T-helper 2 cell treated with Interferon-gamma antibody and Interleukin-4, amounts not matched to agents 100 ng/mL and 5 ng/mL, for 36 hours (primary cell): ENCODE measurements at regions not wholly inside any gene's neighbourhood (a gene's known extent, or its start where the extent isn't known, plus 50 kb on each side); places are given as distances from the start of the nearest gene placed in this dataset.
"Not testable (repeated sequence)": the region's sequence is repeated elsewhere in the genome, so short reads cannot be mapped to it uniquely, and the experiment has no call there.

Experiments
- intact Hi-C: fragments of 100-400 bp; cut with micrococcal nuclease; formaldehyde crosslinking; loops from one replicate; pipeline ENCODE4 v1.15.1; 2023

DNA sequence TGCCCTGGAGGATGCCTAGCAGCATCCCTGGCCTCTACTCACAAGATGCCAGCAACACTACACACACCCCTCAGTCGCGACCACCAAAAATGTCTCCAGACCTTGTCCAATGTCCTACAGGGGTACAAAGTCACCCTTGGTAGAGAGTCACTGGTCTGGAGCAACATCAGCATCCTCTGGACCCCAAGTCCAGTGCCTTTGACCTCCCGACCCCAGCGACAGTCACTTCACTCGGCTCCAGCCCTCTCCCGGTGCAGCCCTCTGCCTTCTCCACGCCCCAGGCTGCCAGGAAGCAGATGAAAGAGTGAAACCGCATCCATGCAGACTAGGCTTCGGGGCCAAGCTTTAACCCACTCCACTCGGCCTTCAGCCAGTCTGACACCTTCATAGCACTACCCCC lies 92.0 kb upstream of the SRSF6 start:
- intact Hi-C loops = no loop called here

DNA sequence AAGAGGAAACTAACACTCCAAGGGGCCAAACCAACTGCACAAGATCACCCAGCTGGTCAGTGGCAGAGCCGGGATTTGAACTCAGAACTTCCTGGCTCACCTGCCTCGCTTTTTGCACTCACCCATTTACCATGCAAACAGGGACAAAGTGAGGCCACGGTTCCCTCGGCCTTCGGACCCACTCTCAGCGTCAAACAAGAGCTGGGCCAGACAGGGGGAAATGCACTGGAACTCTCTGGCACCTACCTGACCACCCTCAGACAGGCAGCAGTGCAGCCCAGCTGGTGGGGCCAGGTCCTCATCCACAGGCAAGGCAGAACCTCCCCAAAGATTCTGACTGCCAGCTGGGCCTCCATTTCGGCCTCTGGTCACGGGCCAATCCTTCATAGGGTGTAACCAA lies 93.7 kb upstream of the SRSF6 start:
- intact Hi-C loops = no loop called here

DNA sequence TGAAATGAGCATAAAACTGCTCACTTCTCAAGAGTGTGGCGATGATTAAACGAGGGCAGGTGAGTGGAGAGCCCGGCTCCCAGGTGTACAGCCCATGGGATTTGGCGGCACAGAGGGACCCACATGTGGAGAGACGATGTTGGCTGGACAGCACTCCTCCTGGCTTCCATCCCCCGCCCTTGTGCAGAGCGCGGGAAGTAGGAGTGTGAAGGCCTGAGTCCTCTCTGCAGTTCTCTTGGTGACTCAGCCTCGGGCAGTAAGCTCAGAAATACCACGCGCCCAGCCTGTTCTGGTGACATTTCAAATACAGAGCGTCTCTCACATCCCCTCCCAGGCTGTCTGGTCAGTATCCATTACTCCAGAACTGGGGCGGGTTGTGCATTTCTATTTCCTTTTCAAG lies 94.2 kb upstream of the SRSF6 start:
- intact Hi-C loops = no loop called here

DNA sequence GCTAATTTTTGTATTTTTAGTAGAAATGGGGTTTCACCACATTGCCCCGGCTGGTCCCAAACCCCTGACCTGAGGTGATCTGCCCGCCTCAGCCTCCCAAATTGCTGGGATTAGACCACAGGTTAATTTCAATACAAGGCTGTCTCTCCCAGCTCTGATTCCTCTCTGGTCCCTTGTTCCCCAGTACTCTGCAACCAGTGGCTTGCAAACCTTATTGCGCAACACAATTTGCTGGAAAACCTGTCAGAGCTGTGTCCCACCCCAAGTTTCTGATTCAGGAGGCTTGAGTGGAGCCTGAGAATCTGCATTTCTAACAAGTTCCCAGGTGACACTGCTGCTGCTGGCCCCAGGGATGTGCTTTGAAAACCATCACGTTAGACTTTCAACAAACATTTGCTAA lies 96.2 kb upstream of the SRSF6 start:
- intact Hi-C loops = no loop called here

DNA sequence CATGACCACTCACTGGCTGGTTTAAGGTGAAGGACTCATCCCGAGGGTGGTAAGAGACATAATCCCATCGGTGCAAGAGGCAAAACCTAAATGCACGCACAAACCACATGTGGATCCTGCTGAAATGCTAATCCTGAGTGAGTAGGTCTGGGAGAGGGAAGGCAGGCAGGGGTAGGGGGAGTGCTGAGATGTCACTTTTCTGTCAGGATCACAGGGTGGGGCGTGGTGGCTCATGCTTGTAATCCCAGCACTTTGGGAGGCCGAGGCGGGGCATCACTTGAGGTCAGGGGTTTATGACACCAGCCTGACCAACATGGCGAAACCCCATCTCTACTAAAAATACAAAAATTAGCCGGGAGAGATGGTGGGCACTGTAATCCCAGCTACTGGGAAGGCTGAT lies 97.7 kb upstream of the SRSF6 start:
- intact Hi-C loops = no loop called here

DNA sequence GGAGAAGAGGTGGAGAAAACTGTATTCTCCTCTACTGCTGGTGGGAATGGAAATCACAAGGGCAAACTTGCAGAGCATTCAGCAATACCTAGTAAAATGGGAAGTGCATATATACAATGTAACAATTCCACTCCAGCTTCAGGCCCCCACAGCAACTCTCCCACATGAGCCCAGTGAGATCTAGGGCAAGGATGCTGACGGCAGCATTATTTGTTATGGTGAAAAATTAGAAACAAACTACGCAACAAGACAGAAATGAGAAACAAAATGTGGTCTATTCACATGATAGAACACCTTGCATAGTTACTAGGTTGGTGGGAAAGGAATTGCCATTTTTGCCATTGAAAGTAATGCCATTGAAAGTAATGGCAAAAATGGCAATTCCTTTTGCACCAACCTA lies 98.9 kb upstream of the SRSF6 start:
- intact Hi-C loops = no loop called here

DNA sequence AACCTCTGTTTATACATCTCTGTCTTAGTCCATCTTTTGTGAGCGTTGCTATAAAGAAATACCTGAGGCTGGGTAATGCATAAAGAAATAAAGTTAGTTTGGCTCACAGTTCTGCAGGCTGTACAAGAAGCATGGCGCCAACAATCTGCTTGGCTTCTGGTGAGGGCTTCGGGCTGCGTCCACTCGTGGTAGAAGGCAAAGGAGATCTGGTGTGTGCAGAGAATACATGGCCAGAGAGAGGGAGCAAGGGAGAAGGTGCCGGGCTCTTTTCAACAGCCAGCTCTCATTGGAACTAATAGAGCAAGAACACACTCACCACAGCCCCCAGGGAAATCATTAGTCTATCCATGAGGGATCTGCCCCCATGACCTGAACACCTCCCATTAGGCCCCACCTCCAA lies 100.3 kb upstream of the SRSF6 start:
- intact Hi-C loops = no loop called here

DNA sequence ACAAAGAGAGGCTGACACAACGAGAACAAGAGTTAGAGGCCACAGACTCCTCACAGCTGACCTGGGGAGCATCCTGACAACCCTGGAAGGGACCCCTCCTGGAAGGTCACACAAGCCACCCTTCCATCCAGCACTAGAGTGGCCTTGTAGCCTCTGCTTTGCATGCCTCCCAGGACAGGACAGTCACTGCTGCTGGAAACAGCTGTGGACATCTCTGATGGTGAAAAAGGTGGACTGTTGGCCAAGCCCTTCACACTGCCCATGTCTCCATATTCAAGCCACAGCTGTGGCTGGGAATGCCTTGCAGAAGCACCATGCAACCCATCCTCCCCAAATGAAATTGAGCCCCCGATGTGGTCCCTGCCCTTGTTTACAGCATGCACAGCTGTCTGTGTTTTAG lies 102.1 kb upstream of the SRSF6 start:
- intact Hi-C loops = no loop called here

DNA sequence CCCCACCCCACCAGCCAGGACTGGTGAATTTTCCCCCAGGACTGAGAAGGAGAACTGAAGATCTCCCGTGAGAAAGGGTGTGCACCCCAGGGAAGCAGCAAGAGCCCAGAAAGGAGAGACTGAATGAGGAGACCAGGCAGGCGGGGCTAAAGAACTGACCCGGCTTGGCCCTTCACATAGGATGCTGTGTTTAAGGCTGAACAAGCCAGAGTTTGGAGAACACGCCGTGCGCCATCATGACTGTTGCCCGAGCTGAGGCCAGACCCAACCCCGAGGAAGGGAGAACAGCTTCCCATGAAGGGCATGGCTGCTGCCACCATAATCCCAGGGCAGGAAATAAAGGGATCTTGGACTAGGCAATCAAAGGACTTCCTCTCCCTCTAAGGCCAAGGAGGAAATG lies 104.7 kb upstream of the SRSF6 start:
- intact Hi-C loops = no loop called here

DNA sequence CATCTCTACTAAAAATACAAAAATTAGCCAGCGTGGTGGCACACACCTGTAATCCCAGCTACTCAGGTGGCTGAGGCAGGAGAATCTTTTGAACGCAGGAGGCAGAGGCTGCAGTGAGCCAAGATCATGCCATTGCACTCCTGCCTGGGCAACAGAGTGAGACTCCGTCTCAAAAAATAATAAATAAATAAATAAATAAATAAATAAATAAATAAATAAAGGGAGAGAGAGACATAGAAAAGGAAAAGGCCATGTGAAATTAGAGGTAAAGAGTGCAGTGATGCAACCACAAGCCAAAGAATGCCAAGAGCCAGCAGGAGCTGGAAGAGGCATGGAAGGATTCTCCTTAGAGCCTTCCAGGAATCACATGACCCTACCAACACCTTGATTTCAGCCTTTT lies 107.0 kb upstream of the SRSF6 start:
- intact Hi-C loops = not testable (repeated sequence)

DNA sequence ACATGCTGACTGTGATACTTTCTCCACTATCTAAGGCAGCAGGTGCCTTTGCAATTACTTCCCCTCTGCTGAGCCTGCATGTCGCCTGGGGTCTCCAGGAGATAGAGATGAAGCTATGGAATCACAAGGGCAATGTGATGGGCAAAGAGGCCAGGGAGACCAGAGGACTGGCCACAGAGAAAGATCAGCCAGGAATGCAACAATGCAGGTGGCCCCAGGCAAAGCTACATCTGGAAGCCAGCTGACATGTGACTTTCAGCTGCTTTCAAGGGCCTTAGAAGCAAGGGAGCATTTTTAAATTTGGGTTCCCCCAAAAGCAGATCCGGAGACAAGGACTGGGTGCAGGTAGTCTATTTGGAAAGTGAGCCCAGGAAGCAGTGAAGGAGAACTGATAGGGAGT lies 107.9 kb upstream of the SRSF6 start:
- intact Hi-C loops = no loop called here

DNA sequence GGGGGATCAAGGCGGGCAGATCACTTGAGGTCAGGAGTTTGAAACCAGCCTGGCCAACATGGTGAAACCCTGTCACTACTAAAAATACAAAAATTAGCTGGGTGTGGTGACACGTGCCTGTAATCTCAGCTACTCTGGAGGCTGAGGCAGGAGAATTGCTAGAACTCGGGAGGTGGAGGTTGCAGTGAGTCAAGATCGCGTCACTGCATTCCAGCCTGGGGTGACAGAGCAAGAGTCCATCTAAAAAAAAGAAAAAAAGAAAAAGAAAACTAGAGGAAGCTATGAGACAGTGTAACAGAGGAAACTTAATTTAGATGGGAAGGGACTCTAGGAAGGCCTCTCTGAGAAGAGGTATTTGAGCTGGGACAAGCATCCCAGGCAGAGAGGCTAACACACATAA lies 109.9 kb upstream of the SRSF6 start:
- intact Hi-C loops = not testable (repeated sequence)

DNA sequence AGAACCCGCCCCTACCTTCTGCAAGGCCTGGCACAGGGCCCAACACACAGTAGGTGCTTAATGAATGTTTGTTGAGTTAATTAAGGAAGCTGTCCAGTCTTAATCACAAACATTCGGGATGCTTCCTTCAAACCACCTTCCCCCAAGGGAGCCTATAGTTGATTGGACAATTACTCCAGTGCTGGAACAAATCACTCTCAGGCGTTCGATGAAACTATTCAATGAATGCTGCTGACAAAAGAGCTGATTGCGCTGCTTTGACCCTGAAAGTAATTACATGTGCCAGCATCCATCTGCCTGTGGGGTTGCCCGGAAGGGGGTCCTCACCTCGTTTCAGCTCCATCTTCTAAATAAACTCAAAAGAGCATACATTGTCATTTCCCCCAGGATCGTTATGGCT lies 112.0 kb upstream of the SRSF6 start:
- intact Hi-C loops = no loop called here

DNA sequence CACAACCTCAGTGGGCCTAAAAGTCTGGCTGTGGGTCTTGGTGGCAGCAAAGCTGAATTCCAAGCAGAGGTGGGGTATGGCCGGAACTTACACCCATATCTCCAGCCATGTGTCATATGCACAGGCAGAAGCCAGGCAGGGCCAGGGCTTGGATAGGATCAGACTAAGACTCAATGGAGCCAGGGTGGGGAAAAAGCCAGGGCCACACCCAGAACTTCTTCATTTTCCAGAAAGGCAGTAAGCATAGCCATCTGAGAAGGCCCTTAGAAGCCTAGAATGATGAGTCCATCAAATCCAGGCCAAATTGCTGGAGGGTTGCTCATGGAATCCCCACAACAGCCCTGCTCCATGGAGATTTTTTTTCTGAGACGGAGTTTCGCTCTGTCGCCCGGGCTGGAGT lies 116.2 kb upstream of the SRSF6 start:
- intact Hi-C loops = no loop called here

DNA sequence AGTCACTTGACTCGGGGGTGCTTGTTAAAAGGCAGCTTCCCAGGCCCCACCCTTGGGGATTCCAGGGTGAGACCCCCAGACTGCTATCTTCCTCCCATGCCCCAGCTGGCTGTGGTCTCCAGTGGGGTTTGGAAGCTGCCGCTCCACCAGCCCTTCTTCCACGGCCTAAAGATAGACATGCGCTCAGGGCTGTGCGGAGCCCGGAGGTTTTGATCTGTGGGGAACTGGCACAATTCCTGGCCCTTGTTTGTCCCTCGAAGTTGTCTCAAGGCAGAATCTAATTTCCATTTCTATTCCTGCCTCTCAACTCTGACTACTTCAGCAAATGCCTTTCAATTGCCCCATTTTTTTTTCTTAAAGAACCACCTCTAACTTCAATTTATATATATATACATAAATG lies 120.7 kb upstream of the SRSF6 start:
- intact Hi-C loops = no loop called here

DNA sequence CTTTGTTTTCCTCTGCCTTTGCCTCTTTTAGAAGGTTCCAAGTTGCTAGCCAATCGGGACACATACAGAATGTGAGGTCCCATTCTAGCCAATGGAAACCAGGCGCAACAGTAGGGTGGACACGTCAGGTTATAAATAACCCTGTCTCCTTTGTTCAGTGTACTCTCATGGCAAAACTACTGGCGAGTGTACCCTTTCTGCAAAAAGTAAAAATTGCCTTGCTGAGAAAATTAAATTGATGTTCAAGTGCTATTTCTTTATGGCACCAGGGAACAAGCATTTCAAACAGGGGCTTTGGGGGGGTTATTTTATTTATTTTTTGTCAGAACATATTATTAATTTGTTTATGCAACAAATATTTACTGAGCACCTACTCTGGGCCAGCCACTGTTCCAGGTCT lies 123.6 kb upstream of the SRSF6 start:
- intact Hi-C loops = no loop called here

DNA sequence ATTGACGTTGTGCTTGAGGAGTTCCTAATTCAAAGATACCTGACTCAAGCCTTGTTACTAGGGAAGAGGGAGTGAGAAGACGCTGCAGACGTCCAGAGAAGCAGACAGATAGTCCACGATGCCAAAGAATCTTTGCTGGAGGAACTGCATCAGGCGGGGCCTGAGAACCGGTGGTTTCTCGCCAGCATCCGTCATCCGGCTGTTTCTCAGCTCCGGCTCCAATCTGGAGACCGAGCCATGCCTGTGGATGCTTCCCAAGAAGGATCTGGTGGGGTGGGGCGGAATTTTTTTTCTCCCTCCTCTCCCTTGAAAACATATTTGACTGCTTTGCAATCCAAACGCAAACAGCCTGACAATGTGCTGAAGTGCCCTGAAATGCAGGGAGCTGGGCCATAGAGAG lies 125.8 kb upstream of the SRSF6 start:
- intact Hi-C loops = no loop called here

DNA sequence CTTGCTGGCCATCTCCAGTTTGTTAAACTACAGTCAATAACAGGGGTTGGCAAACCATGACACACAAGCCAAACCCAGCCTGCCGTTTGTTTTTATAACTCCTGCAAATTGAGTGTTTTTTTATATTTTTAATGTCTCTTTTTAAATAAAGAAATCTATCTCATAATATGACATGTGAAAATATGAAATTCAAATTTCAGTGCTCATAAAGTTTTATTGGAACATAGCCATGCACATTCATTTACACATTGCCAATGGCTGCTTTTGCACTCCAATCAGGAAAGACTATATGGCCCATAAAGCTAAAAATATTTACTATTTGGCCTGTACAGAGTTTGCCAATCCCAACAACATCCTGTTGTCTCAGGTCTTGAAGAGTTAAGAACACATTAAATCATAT lies 129.0 kb upstream of the SRSF6 start:
- intact Hi-C loops = no loop called here

DNA sequence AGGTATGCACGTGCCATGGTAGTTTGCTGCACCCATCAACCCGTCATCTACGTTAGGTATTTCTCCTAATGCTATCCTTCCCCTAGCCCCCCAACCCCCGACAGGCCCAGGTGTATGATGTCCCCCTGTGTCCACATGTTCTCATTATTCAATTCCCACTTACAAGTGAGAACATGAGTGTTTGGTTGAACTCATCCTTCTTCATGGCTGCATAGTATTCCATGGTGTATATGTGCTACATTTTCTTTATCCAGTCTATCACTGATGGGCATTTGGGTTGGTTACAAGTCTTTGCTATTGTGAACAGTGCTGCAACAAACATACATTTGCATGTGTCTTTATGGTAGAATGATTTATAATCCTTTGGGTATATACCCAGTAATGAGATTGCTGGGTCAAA lies 130.5 kb upstream of the SRSF6 start:
- intact Hi-C loops = not testable (repeated sequence)

DNA sequence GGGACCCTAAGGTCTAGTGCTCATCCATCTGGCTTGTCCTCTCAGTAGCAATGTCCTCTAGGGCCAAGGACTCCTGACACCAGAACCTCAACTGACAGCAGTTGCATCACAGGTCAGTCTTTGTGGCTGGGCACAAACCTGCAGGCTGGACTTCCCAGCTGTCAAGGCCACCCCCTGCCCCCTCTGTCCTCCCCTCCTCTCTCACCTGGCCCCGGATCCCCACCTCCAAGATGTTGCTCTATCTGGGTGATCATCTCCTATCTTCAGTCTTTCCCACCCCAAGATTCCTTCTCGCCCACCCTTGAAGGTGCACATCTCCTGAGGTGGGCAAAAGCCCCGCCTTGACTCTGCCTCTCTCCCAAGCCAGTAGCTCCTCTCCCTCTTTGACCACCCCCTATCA lies 131.8 kb upstream of the SRSF6 start:
- intact Hi-C loops = no loop called here

DNA sequence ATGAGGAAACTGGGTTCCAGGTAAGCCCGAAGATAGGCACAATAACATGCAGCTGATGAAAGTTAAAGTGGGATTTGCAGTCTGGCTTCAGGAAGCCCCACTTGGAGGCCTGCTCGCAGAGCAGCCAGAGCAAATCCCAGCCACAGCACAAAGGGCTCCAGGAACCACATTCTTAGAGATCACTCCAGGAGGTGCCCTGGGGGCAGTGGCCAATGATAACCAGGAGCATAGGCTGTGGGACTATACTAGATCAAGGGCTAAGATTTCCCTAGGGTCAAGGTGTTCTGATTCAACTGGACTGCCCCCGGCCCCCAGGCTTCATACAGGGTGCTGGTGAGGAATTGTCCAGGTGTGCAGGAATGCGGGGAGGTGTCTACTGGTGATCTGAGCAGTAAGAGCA lies 133.9 kb upstream of the PTPRT start:
- intact Hi-C loops = no loop called here

DNA sequence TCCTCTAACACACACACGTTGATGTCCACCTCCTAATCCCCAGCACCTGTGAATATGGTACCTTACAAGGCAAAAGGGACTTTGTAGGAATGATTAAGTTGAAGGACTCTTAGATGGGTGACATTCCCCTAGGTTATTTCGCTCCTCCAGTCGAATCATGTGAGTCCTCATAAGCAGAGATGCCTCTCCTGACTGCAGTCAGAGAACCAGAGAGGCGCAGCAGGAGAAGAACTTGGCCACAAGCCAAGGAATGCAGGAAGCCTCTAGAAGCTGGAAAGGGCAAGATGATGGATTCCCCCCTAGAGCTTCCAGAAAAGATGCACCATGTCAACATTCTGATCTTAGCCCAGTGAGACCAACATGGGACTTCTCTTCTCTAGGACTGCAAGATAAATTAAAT lies 133.1 kb upstream of the PTPRT start:
- intact Hi-C loops = no loop called here

DNA sequence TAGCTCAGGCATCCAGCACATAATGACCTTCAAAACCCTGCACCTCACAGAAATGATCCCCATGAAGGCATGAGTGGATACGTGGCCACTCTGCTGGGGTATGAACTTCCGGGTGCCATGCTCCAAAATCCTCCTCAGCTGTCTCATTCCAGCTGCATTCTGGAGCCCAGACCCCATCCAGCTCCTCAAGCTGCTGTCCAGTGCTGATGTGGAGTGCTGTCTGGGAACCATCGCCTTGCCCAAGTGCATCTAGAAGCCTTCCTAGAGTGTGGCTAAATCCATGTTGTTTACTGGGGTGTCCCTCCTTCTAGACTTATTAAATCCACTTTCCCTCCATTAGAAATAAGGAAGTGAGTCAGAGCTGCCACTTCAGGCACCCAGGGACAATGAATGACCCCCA lies 130.8 kb upstream of the PTPRT start:
- intact Hi-C loops = no loop called here

DNA sequence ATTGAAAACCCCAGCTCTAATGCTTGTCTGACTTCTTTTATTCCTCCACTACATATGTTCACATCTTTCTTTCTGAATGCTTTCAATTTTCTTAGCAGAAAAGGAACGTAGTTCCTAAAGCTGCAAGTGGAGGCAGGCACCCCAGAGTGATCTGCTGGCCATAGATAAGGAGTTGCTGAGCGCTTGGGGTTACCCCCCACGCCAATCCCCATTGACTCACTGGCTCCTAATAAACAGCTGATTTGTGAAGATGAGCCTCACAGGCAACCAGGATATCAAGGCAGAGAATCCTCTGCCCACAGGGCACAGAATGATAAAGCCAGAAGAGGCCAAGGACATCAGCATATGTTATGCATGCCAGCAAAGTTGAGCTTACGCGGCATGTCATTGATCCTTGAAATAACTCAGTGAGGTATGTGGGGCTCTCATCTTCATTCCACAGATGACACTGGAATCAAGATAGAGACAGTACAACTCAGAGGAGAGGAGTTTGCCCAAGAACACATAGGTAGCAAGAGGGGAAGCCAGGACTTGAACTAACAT lies 129.1 kb upstream of the PTPRT start:
- intact Hi-C loops = no loop called here
